ENCODE measurements at regions not wholly inside any gene's neighbourhood (a gene's known extent, or its start where the extent isn't known, plus 50 kb on each side); places are given as distances from the start of the nearest gene placed in this dataset.
"Not testable (repeated sequence)": the region's sequence is repeated elsewhere in the genome, so short reads cannot be mapped to it uniquely, and the experiment has no call there.

GRCh38 chr15:44836094-44836493, 99.8 kb downstream of the TRIM69 start:
- Histone ChIP-seq H3K27ac (no peak overlapping the region), H3K4me3 (no peak overlapping the region)
- TF ChIP-seq CTCF (IDR thresholded peaks at IDR 0.05): no peak
- no peak for DNase-seq (ENCODE audit: low spot score)

- DNase-seq (ENCODE audit: low spot score); H3K4me3 ChIP-seq; H3K27ac ChIP-seq: not testable (repeated sequence)
Observed at GRCh38 chr15:44838929-44839328, 102.6 kb downstream of the TRIM69 start.

- not testable (repeated sequence) for H3K4me3 ChIP-seq; DNase-seq (ENCODE audit: low spot score); H3K27ac ChIP-seq
Observed at GRCh38 chr15:44841762-44842161, 105.4 kb downstream of the TRIM69 start.

GRCh38 chr15:44842883-44843282, 106.6 kb downstream of the TRIM69 start:
- not testable (repeated sequence) for H3K4me3 ChIP-seq; H3K27ac ChIP-seq; DNase-seq (ENCODE audit: low spot score)

GRCh38 chr15:44844936-44845335, 108.6 kb downstream of the TRIM69 start:
- H3K4me3 ChIP-seq; DNase-seq (ENCODE audit: low spot score); H3K27ac ChIP-seq: not testable (repeated sequence)

GRCh38 chr15:44846156-44846555, 109.8 kb downstream of the TRIM69 start:
- H3K4me3 ChIP-seq; H3K27ac ChIP-seq; DNase-seq (ENCODE audit: low spot score): not testable (repeated sequence)

- not testable (repeated sequence) for H3K27ac ChIP-seq; DNase-seq (ENCODE audit: low spot score); H3K4me3 ChIP-seq
Observed at GRCh38 chr15:44847555-44847954, 108.9 kb upstream of the TERB2 start.

GRCh38 chr15:44848859-44849258, 107.6 kb upstream of the TERB2 start:
- H3K4me3 ChIP-seq; H3K27ac ChIP-seq; DNase-seq (ENCODE audit: low spot score): not testable (repeated sequence)

GRCh38 chr15:44849701-44850403, 106.6 kb upstream of the TERB2 start:
- H3K4me3 ChIP-seq; DNase-seq (ENCODE audit: low spot score); H3K27ac ChIP-seq: not testable (repeated sequence)

GRCh38 chr15:44853304-44853950, 103.1 kb upstream of the TERB2 start:
- peak; percentile 73 for DNase-seq (ENCODE audit: low spot score)
- peak; percentile 73 for TF ChIP-seq CTCF (IDR thresholded peaks at IDR 0.05)
- not testable (repeated sequence) for H3K4me3 ChIP-seq, H3K27ac ChIP-seq

GRCh38 chr15:44854696-44855095, 101.8 kb upstream of the TERB2 start:
- not testable (repeated sequence) for DNase-seq (ENCODE audit: low spot score); H3K27ac ChIP-seq; H3K4me3 ChIP-seq

GRCh38 chr15:44856284-44856683, 100.2 kb upstream of the TERB2 start:
- not testable (repeated sequence) for H3K27ac ChIP-seq; DNase-seq (ENCODE audit: low spot score); H3K4me3 ChIP-seq

- not testable (repeated sequence) for H3K27ac ChIP-seq; DNase-seq (ENCODE audit: low spot score); H3K4me3 ChIP-seq
Observed at GRCh38 chr15:44857164-44857710, 99.2 kb upstream of the TERB2 start.

GRCh38 chr15:44859088-44859487, 97.4 kb upstream of the TERB2 start:
- H3K27ac ChIP-seq; H3K4me3 ChIP-seq; DNase-seq (ENCODE audit: low spot score): not testable (repeated sequence)

- not testable (repeated sequence) for H3K27ac ChIP-seq; DNase-seq (ENCODE audit: low spot score); H3K4me3 ChIP-seq
Observed at GRCh38 chr15:44860168-44860567, 96.3 kb upstream of the TERB2 start.

Measured in coronary artery (tissue), 2 donors.